AML-193 (cell line): ENCODE measurements at regions not wholly inside any gene's neighbourhood (a gene's known extent, or its start where the extent isn't known, plus 50 kb on each side); places are given as distances from the start of the nearest gene placed in this dataset.

Experiments
- DNase-seq, 2 experiments: peaks; one replicate each; lab custom pipeline; 2025; lab: John Stamatoyannopoulos, UW

DNA sequence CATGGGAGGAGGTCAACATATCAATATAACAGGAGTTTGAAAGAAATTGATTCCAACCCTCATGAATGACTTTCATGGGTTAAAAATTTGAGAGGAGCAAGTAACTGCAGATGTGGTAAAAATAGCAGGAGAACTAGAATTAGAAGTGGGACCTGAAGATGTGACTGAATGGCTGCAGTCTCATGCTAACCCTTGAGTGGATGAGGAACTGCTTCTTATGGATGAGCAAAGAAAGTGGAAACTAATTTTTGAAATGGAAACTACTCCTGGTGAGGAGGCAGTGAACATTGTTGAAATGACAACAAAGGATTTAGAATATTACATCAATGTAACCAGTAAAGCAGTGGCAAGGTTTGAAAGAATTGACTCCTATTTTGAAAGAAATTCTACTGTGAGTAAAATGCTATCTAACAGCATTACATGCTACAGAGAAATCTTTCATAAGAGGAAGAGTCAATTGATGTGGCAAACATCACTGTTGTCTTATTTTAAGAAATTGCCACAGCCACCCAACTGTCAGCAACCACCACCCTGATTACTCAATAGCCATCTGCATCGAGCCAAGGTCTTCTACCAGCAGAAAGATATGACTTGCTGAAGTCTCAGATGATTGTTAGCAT is 1683.2 kb downstream of the MAT2B start:
- DNase-seq, result peak; percentile 98

DNA sequence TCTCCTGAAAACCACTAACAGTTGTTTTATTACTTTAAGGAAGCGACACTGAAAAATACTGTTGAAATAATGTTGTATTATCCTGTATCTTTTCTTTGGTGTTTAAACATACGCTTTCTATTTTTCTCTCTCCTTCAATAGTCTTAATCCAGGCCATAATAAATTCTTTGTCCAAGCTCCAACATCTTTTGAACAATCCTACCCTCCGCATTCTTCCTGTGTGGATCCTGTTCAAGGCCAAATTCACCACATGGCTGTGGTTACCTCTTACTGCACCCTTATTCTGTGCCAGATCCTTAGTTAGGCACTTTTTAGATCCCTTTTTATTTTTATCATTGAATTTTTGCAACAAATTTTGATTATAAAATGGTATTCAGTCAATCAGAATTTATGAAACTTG is 1691.5 kb downstream of the MAT2B start:
- DNase-seq, result no peak

DNA sequence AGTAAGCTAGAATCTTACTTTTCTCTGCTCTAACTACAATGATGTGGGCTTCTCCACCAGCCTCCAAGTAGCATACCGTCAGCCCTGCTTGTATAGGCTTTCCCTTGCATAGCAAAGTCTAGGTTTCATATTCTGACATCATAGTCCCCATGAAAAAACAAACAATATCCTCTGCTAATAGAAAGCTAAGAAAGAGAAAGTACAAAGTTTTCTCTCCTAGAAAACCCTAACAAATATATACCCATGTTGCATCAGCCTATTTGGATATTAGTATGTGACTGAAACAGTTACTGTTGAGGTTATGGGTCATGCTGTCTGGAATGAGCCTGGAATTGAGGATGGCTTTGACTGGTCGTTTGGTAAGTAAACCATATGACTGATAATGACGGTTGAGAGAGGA is 1696.0 kb downstream of the MAT2B start:
- DNase-seq, result no peak

DNA sequence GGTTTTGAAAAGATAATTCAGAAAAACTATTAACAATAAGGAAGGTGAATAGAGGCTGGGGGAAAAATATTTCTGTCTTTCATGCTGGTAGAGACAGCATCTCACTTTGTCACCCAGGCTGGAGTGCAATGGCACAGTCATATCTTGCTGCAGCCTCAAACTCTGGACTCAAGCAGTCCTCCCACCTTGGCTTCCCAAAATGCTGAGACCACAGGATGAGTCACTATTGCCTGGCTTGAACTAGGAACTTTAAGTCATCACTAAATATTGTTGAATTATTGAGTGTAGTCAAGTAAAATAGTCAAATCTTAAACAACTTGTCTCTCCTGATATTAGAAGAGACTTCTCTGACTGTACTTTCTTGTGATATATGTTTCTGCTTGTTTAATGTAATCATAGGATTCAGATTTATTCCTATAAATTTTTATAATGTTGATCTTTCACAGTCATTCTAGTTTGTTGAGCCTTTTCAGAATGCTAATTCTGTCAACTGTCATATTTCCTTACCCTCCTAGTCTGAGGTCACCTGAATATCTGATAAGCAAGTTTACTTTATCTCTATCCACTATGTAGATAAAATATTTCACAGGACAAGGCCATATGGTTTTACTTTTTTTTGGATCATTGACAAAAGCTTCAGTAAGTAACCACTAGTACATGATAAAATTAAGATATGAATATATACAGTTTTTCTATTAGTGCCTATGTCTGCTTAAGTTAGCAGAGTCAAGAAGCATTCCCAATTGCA is 1696.5 kb downstream of the MAT2B start:
- DNase-seq, result peak; percentile 31 to 55

DNA sequence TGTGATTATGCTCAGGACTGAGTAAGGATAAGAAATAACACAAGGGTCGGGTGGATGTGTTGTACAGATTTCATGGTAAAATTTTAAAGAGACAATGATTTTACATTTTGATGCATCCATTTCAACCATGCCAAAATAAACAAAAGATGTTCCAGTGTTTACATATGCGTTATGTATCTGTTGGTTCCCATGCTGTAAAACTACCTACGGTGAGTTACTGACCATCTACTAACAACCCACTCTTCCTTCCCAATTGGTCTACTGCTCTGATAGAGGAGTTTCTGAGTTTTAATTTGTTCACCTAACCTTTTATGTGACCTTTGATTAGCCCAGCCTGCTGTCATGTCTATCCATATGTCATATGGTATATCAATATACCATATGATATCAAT is 1697.1 kb downstream of the MAT2B start:
- no peak for DNase-seq

- peak; percentile 30 to 60 for DNase-seq
Measured at GRCh38 chr5:165209101-165209727, 1703.8 kb downstream of the MAT2B start.

- DNase-seq, result no peak
Measured at GRCh38 chr5:165224366-165225045, 1719.1 kb downstream of the MAT2B start.

DNA sequence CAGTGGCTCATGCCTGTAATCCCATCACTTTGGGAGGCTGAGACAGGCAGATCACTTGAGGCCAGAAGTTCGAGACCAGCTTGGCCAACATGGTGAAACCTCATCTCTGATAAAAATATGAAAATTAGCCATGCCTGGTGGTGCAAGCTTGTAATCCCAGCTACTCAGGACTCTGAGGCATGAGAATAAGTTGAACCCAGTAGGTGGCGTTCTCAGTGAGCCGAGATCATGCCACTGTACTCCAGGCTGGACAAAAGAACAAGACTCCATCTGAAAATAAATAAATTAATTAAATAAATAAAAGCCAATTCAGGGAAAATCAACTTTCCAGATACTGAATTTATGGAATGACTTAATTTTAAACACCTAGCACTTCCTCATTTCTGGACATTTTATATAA is 1722.1 kb downstream of the MAT2B start:
- peak in 1 of 2 experiments; percentile 13 for DNase-seq

DNA sequence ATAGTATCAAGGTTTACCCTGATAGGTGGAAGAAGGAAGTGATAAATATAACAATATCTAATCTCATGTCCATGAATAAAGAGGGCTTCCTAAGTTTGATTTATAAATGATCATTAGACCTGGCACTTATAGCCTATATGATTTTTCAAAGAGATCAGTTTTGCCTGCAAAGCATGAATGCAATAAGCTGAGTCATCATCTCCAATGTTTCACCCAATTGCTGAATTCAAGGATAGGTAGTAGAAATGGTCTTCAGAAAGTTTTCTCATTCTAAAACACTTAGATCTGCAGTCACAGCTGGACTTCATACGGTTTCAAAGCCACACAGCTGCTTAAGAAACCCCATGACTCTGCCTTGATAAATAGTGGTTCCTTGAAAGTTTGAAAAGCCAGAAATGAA is 1722.8 kb downstream of the MAT2B start:
- DNase-seq, result no peak

- no peak for DNase-seq
Measured at GRCh38 chr5:165231821-165232508, 1726.5 kb downstream of the MAT2B start.

DNA sequence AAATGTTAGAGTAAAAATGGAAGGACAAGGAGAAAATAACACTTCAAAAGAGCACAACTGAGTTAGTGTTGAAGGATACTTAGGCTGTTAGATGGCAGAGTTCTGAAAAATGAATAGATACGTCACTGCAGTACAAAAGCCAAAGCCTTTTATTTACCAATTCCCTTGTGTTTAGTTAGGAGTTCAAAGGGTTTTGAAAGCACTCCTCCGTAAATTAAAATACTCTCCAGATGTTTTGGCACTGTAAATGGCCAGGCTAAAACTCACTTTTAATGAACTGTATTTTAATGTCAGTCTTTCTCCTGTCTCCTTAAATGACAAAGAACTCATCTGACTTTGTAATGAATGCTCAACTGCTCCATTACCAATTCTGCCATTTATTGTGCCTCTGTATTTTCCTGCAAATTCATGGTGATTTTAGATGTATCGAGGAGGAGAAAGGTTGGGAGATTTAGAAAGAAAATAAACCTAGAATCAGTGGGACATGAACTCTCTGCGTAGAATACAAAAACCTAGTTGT is 1727.2 kb downstream of the MAT2B start:
- DNase-seq, result no peak

DNA sequence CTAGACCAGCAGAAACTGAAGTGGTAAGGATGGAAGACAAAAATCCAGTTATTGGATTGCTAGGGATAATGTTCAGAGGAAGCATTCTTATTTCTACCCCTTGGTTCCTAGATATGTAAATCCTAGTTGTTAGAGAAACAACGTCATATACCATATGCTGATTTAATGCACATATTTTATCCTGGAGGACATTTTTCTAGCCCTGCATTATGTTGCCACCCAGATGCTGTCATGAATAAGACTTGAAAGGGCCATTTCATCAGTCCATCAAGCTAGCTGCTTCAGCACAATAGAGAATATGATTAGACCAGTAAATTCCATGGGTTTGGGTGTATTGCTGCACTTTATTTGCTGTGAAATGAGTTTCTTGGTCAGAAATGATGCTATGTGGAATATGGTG is 1736.4 kb downstream of the MAT2B start:
- DNase-seq, result no peak

DNA sequence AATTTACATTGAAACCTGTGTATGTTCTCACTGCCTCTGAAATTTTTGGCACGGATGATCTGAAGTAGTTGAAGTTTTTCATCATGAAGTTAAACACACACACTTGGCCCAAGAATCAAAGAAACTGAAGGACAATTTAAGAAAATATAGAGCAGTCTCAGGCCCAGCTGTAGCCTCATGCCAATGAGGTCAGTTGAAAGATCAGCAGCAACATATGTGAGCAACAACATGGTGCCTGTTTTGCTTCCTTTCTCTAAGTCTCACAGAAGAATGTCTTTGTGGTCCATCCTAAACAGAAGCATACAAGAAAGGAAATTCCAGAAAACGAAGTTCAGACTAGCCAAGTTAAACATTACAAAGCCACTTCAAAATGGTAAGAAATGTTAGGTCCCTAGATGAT is 1737.2 kb downstream of the MAT2B start:
- no peak for DNase-seq

DNA sequence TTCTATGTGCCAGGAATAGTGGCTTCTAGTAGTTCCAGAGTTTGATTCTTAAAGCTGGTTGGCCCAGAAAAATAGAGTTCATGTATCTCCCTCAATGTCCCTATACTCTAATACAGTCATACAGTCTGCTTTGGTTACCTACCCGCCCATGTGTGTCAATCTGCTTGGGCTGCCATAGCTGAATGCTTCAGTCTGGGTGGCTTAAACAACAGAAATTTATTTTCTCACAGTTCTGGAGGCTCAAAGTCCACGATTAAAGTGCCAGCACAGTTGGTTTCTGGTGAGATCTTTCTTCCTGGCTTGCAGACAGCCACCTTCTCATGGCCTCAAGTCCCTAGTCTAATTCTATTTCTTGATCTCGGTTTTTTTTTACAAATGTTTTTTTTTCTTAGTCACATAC is 1739.0 kb downstream of the MAT2B start:
- DNase-seq, result no peak

GRCh38 chr5:165258197-165258771 is 1752.9 kb downstream of the MAT2B start:
- no peak for DNase-seq

DNA sequence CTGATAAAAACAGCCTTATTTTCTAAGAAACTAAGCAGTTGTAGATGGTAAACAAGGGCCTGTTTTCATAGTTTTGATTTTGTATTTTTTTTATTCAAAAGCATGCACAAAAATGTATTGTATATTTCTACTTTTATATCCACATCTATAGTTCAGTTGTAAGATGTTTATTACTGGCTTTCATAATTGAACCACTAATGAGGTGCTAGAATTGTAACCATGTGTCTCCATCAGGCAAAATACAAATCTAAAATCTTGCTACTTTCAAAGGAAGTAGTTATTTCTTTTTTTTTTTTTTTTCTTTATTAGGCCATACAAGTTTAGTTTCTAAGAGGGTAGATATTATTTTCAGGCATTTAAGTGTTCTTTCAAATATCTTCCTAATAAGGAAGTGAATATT is 1755.0 kb downstream of the MAT2B start:
- no peak for DNase-seq

GRCh38 chr5:165263536-165263935 is 1758.1 kb downstream of the MAT2B start:
- DNase-seq, result no peak

DNA sequence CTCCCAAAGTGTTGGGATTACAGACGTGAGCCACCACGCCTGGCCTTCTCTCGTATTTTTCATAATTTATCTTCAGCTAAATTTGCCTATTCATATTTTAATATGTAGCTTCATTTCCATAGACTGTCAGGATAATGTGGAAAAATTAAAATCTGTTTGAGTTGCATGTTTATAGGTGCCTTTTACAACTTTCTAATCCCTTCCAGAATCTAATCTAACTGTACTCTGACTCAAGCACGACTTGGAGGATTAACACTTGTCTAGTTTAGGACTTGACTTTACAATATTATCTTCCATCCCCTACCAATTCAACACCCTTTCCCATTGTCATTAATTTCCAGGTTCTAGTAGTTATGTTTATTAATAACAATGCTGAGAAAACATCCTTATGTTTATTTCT is 1761.5 kb downstream of the MAT2B start:
- DNase-seq, result no peak

- DNase-seq, result no peak
Measured at GRCh38 chr5:165272436-165272835, 1767.0 kb downstream of the MAT2B start.

DNA sequence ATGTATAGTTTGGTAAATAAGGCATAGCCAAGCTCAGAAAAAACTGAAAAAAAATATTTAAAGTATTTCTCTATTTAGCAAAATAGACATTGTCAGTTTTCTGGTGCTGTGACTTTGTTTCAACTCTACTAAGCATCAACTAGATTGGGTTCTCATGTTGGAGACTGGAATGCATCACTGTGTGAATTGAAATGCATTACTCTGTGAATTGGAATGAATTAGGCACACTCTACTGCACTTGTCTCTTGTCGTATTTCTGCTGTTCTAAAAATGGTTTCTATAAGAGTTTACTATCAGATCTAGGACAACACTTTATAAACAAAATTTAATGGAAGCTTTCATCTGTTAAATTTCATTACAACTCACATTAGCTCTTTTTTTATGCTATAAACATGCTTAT is 1772.2 kb downstream of the MAT2B start:
- no peak for DNase-seq

DNA sequence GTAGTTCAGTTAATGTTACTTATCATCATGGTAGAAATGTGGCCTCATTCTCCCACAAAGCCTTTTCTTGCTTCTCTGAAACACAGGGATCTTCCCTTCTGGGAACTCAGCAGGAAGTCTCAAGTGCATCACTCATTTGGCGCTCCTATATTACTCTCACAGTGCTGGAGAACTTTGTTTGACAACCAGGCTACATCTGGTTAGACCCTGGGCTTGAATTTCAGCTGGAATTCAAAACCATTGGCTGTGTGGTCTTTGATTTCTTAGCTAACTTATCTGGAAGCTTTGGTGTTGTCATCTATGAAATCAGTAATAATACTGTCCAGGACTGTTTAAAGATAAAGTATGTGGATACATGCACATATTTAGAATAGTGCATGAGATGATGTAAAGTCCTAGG is 1777.1 kb downstream of the MAT2B start:
- no peak for DNase-seq

DNA sequence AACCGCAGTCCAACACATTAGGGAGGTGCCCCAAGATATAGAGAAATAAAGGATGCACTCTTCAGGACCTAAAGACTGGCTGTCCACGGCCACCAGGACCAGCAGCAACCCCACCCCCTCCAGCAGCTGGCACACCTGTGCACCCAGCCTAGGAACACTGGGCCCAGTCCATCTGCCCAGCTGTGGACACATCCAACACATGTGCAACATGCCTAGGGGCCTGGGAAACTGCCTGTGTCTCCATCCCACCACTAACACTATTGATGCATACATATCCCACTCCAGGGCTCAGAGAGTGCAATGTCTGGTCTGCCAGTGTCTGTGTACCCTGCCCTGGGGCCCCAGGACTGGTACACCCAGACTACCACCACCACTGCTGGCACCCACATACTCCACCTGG is 1781.3 kb downstream of the MAT2B start:
- DNase-seq, result no peak
